Esophagus squamous epithelium (tissue), 5 donors: ENCODE measurements at regions not wholly inside any gene's neighbourhood (a gene's known extent, or its start where the extent isn't known, plus 50 kb on each side); places are given as distances from the start of the nearest gene placed in this dataset.

Experiments
- DNase-seq: peaks from one replicate; lab custom pipeline; 2025; lab: John Stamatoyannopoulos, UW
- H3K27ac ChIP-seq, 4 donors: fragments of 200-600 bp; sonication (generic); one replicate each; pipeline ENCODE4 v1.5.1; 2016 to 2019; ENCODE audit warnings: mild to moderate bottlenecking in 1 of 4
- H3K27me3 ChIP-seq, 4 donors: fragments of 200-600 bp; sonication (generic); 1 replicate in 3 of 4; 2 replicates in 1 of 4; pipeline versions ENCODE4 v1.5.1 to v1.6.0; 2017 to 2021; ENCODE audit warnings: antibody characterized with exemption in 1 of 4
- H3K36me3 ChIP-seq, 3 donors: fragments of 200-600 bp; sonication (generic); one replicate each; pipeline ENCODE4 v1.5.1; 2016 to 2019
- H3K4me1 ChIP-seq, 3 donors: fragments of 200-600 bp; sonication (generic); one replicate each; pipeline ENCODE4 v1.5.1; 2017 to 2019
- H3K4me3 ChIP-seq, 4 donors: fragments of 200-600 bp; sonication (generic); 1 replicate in 3 of 4; 2 replicates in 1 of 4; pipeline ENCODE4 v1.5.1; 2016 to 2019; ENCODE audit warnings: mild to moderate bottlenecking in 2 of 4, moderate library complexity in 1 of 4
- H3K9me3 ChIP-seq, 3 donors: fragments of 200-600 bp; sonication (generic); one replicate each; pipeline ENCODE4 v1.5.1; 2016 to 2019
- POLR2A ChIP-seq, 4 donors: fragments of 450-650 bp; IDR thresholded peaks; one replicate each; pipeline ENCODE4 v1.6.1; 2017; ENCODE audit warnings: antibody characterized with exemption in 4 of 4, mild to moderate bottlenecking in 4 of 4, moderate library complexity in 3 of 4
- WGBS, 2 donors: methylation state at CpG; one replicate each; pipeline ENCODE4 v1.1.5; 2018; 5-methylcytosine and 5-hydroxymethylcytosine counted together
- intact Hi-C: fragments of 100-400 bp; cut with DNase I; formaldehyde crosslinking; loops from one replicate; pipeline ENCODE4 v1.15.0; 2022
- TF ChIP-seq, protein P1 (sequence below), 6 experiments: fragments of 450-650 bp in 4 of 6; fragments of 200-600 bp in 2 of 6; sonication (generic) in 2 of 6; IDR thresholded peaks; one replicate each; pipeline ENCODE4 v1.5.1; 2016 to 2019; ENCODE audit warnings: antibody characterized with exemption in 6 of 6, mild to moderate bottlenecking in 4 of 6, moderate library complexity in 4 of 6
- donor health status: DM: yes; HTN: yes; CAD: no.

GRCh38 chr18:10195529-10195928 lies 258.9 kb upstream of the APCDD1 start:
- 37 to 61% methylated on average over 2 of the region's 2 CpGs for WGBS, 2 donors

GRCh38 chr18:10197097-10197496 lies 257.3 kb upstream of the APCDD1 start:
- Histone ChIP-seq H3K4me1 (peaks cover 0 to 32% (median 0%) of the 10 kb centered on the region in 3 donors), H3K27ac (no peak overlapping the region), H3K4me3 (no peak overlapping the region), H3K36me3 (no peaks in the 10 kb centered on the region), H3K9me3 (no peaks in the 10 kb centered on the region), H3K27me3 (no peaks in the 10 kb centered on the region)
- no peak for DNase-seq
- 58 to 81% methylated on average over 8 to 11 of the region's 12 CpGs for WGBS, 2 donors
- intact Hi-C loops: no loop called here
- TF ChIP-seq, protein P1, sequence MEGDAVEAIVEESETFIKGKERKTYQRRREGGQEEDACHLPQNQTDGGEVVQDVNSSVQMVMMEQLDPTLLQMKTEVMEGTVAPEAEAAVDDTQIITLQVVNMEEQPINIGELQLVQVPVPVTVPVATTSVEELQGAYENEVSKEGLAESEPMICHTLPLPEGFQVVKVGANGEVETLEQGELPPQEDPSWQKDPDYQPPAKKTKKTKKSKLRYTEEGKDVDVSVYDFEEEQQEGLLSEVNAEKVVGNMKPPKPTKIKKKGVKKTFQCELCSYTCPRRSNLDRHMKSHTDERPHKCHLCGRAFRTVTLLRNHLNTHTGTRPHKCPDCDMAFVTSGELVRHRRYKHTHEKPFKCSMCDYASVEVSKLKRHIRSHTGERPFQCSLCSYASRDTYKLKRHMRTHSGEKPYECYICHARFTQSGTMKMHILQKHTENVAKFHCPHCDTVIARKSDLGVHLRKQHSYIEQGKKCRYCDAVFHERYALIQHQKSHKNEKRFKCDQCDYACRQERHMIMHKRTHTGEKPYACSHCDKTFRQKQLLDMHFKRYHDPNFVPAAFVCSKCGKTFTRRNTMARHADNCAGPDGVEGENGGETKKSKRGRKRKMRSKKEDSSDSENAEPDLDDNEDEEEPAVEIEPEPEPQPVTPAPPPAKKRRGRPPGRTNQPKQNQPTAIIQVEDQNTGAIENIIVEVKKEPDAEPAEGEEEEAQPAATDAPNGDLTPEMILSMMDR (IDR thresholded peaks at IDR 0.05): no peak
- no peak for TF ChIP-seq POLR2A (IDR thresholded peaks at IDR 0.05)

More at GRCh38 chr18:10195529-10195928, 258.9 kb upstream of the APCDD1 start:
- intact Hi-C loops: no loop called here
- no peak for DNase-seq
- Histone ChIP-seq H3K4me3 (no peak overlapping the region), H3K4me1 (peaks cover 0 to 32% (median 0%) of the 10 kb centered on the region in 3 donors), H3K9me3 (no peaks in the 10 kb centered on the region), H3K36me3 (no peaks in the 10 kb centered on the region), H3K27ac (no peak overlapping the region), H3K27me3 (no peaks in the 10 kb centered on the region)
- TF ChIP-seq, protein P1 (IDR thresholded peaks at IDR 0.05): no peak
- no peak for TF ChIP-seq POLR2A (IDR thresholded peaks at IDR 0.05)

- H3K4me3 ChIP-seq: no peak overlapping the region
- TF ChIP-seq, protein P1 (IDR thresholded peaks at IDR 0.05): no peak
- TF ChIP-seq POLR2A (IDR thresholded peaks at IDR 0.05): no peak
- H3K9me3 ChIP-seq: no peaks in the 10 kb centered on the region
- H3K27me3 ChIP-seq: no peaks in the 10 kb centered on the region
- peaks cover 0 to 11% (median 0%) of the 10 kb centered on the region in 3 donors for H3K4me1 ChIP-seq
- intact Hi-C loops: no loop called here
- H3K27ac ChIP-seq: no peak overlapping the region
- H3K36me3 ChIP-seq: no peaks in the 10 kb centered on the region
- DNase-seq: no peak
- 72 to 94% methylated on average over 3 to 5 of the region's 5 CpGs for WGBS, 2 donors
These were observed 253.2 kb upstream of the APCDD1 start for GRCh38 chr18:10201226-10201625.

DNA sequence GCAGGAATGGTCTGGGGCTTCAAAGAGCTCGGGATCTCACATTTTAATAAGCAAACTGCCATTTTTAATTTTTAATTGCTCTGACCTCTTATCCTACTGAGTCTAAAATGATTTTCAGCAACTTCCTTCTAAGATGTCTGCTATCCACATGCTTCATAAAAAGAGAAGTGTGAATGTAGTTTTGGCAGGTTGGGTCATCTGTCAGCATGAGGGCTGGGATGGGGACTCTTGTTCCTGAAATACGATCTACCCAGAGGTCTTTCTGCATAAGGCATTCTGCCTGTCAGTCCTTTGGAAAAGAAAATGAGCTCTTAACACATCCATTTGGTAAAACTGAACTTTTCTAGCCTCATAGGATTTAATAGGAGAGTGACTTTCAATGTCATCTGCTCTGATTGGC lies 252.8 kb upstream of the APCDD1 start:
- Histone ChIP-seq H3K9me3 (no peaks in the 10 kb centered on the region), H3K4me1 (peaks cover 0 to 6% (median 0%) of the 10 kb centered on the region in 3 donors), H3K27ac (no peak overlapping the region), H3K27me3 (no peaks in the 10 kb centered on the region), H3K4me3 (no peak overlapping the region), H3K36me3 (no peaks in the 10 kb centered on the region)
- intact Hi-C loops: no loop called here
- no peak for DNase-seq
- TF ChIP-seq POLR2A (IDR thresholded peaks at IDR 0.05): no peak
- TF ChIP-seq, protein P1 (IDR thresholded peaks at IDR 0.05): no peak
- WGBS, 2 donors: 82 to 85% methylated on average over 2 of the region's 2 CpGs

- WGBS, 2 donors: 68 to 80% methylated on average over 7 of the region's 7 CpGs
- intact Hi-C loops: no loop called here
- Histone ChIP-seq H3K27ac (no peak overlapping the region), H3K4me3 (no peak overlapping the region), H3K4me1 (peaks cover 0 to 3% (median 0%) of the 10 kb centered on the region in 3 donors), H3K27me3 (no peaks in the 10 kb centered on the region), H3K36me3 (no peaks in the 10 kb centered on the region), H3K9me3 (no peaks in the 10 kb centered on the region)
- TF ChIP-seq, protein P1 (IDR thresholded peaks at IDR 0.05): no peak
- TF ChIP-seq POLR2A (IDR thresholded peaks at IDR 0.05): no peak
- DNase-seq: no peak
These were observed 251.6 kb upstream of the APCDD1 start for GRCh38 chr18:10202845-10203321.
